Activated CD4-positive, alpha-beta T cell treated with anti-CD3 and anti-CD28 coated beads for 1 hour (primary cell): ENCODE measurements at regions not wholly inside any gene's neighbourhood (a gene's known extent, or its start where the extent isn't known, plus 50 kb on each side); places are given as distances from the start of the nearest gene placed in this dataset.

Experiments used
- DNase-seq: peaks from one replicate; pipeline ENCODE4 v3.0.0-alpha.2; 2020

DNA sequence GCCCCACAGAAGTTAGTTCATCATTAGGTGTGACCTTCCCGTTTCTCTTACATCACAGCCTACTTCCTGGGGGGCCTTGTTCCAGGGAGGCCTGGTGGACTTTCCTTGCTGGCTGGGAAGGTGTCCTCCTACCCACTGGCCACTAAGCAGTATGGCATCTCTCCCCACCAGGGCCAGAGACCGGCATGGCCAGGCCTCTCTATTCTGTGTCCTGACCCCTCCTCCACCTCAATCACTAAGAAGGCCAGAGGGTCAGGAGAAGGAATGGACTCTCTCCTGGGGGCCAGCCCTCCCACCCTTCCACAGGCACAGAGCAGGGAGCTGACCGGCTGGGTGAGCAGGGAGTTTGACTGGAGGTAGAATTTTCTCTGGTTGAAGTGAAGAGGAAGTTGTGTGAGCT lies 81.9 kb downstream of the PJA1 start:
- no peak for DNase-seq

DNA sequence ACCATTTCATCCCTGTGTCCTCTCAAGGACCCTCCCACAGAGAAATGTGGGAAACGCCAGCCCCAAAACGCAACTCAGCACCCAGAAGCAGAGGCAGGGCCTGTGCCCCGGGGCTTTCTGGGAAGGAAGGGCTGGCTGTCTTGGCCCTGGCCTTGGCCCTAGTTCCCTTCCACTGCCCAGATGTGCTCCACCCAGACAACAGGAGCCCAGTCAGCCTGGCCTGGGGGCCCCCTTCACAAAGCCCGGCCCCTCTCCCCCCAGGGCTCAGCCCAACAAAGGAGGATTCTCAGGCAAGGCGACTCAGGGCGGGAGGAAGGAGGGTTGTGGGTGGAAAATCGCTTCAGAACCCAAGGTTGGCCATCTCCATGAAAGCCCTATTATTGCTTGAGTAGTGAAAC lies 82.5 kb downstream of the PJA1 start:
- DNase-seq = no peak

DNA sequence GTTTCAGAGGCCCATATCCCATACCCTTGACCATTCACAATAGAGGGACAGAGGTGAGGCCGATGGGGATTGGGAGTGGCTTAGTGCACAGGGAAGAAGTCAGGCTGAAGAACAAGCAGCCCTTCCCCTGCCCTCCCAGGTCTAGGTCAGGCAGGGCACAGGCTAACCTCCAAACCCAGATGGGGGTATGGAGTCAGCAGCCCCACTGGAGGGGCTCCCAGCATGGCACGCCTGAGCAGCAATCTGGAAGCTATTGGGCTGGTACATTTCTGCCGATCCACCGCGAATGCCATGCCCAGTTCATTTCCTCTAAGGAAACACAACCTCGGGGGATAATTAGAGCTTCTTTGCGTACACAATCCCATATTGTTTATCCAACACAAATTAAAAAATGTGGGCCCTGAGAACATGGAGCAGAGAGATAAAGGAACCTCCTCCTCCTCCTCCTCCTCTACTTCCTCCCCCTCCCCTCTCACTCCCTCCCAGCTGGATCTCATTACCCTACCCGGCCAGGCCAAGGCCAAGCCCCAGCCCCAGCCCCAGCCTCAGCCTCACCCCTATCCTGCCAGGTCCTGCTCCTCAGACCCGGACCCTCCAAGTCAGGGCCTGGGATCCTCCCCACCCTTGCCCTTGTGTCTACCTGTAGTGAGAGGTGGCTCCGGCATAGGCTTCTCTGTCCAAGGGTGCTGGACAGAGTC lies 83.0 kb downstream of the PJA1 start:
- DNase-seq = no peak

DNA sequence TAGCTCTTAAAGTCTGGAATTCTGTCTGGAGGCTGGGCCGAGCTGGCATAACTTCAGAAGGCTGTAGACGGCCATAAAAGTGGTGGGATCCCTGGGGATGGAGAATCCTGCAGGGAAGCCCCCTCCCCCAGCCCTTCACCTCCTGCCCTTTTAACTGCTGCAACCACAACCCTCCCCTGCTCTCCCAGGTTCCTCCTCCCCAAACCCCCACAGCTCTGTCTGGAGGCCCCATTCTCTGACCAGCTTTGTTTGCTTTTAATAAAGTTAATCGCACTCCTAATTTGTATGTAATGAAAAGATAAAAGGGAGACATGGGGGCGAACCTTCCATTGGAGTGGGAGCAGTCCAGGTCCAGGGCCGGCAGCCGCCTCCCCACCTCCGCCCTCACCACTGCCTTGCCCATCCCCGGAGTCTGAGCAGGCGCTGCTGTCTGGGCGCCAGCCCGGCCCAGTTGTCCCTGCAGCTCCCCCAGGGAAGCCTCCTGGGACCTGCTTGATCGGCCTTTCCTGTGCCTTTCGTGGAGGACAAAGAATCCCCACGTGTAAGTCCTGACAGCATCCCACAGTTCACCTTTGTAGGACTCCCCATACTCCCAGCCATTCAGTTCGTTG lies 84.3 kb downstream of the PJA1 start:
- no peak for DNase-seq

DNA sequence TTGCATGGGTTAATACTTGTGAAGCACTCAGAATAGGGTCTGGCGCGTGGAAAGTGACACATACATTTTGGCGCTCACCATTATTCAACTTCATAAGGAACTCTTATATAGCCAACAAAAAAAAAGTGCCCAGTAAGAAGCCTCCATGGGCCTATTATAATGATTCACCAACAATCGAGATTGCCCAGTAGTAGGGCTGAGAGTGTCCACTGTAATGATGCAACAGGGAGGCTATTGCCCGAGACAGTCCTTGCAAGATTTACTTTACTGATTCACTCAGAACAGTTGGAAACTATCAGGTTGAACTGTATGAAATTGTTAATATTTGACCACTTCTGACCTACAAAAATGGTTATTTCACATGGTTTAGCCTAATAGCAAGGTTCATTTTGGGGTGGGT lies 86.0 kb downstream of the PJA1 start:
- DNase-seq = no peak

DNA sequence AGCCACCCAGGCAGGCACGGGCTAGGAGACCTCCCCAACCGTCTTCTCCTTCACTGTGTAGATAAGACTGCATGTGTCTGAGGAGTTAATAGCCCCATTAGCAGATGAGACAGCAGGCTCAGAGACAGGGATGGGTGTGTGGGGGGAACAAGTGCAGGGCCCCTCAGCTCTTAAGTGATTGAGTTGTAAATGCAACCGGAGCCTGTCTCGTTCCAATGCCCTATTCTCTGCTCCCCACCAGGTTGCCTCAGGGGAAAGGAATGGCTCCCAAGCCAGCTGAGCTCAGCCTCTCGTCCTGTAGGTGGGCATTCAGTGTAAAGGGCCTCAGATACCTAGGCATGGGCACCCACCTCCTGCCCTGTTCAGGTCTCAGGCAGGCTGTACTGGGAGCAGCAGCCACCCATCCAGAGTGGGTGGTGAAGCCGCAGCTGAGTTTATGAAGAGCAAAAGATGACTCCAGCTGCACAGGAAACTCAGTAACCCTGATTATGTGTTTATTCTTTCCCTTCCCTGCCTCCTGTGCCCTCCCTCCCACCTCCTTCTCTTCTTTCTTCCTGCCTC lies 87.3 kb downstream of the PJA1 start:
- DNase-seq = no peak

DNA sequence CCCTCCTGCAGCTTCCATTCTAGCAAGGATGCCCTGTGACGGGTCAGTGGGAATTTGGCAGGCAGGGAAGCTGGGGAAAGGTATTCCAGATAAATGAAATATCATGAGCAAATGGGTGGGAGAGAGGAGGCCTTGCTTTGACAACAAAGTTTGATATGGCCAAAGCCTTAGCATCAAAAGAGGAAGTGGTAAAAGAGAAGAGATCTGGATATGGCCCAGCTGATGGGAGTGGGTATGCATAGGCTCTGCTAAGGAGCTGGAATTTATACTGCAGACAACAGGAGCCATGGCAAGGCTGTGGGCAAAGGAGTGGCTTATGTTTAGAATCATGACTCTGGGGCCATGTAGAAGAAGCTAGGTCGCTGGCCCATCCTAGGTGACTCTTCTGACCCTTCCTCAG lies 89.2 kb downstream of the PJA1 start:
- no peak for DNase-seq

DNA sequence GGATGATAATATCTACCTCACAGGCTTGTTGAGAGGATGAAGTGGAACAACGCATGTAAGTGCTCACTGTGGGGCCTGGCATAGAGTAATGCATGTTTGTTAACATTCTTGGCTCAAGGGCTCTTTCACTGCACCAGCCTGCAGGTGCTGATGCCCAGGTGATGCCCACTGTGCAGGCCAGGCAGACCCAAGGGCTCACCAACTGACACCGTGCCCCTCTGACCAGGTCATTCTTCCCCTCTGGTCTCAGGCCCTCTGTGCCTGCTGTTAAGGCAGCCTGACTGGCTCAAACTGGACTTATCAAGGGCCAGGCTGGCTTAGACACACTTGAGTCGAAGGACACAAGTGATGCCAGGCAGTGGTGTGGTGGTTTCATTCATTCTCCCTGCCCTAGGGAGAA lies 90.5 kb downstream of the PJA1 start:
- DNase-seq = no peak

DNA sequence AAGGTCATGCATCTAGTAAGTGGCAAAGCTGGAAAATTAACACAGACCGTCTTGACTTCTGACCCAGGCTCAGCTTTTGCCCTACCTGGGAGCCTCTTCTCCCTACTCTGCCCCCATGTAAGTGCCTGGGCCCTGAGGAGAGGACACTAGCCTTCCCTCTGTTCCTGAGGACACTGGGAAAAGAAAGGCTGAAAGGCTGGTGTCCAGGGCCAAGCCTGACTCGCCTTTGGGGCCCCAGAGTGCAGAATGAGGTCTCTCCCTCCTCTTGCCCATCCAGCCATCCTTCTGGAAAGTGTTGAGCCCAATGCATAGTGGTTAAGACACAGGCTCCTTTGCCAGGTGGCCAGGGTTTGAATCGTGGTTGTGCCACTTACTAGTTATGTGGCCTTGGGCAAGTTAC lies 91.5 kb downstream of the PJA1 start:
- no peak for DNase-seq

DNA sequence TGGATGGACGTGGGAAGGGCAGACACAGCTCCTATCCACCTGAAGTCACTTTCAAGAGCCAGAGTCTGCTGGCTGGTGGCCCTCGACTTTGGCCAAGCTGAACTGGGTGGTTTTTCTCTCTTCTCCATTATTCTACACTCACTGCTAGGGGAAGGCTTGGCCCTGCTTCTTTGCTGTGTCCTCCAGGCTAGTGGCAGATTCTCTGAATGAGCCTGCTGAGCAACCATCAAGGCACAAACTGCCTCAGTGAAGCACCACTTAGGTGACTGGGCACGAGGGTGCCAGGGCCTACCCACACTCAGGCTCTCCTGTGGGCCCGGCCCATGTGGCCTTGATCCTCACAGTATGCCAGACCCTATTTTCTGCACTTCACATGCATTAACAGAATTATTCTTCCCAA lies 92.0 kb downstream of the PJA1 start:
- DNase-seq = no peak

DNA sequence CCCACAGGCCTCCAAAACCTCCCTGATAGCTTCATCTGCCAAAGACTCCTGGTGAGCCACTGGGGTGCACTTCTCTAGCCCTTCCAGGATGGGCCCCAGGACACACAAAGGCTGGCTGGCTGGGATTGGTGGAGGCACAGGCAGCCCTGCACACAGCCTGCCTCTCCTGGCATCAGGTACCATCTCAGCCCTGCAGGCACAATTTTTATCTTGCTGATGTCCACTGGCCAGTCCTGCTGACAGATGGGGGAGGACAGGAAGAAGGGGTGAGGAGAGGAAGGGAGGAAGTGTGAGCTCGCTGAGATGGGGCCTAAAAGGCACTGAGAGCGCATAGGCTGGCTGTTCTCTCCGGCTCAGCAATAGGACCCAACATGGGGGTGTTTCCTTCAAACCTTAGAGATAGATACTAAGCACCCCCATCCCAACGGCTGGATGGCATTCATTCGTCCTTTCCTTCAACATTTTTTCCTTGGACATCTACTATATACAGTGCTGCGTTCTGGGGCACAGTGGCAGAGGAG lies 92.7 kb downstream of the PJA1 start:
- DNase-seq = no peak

DNA sequence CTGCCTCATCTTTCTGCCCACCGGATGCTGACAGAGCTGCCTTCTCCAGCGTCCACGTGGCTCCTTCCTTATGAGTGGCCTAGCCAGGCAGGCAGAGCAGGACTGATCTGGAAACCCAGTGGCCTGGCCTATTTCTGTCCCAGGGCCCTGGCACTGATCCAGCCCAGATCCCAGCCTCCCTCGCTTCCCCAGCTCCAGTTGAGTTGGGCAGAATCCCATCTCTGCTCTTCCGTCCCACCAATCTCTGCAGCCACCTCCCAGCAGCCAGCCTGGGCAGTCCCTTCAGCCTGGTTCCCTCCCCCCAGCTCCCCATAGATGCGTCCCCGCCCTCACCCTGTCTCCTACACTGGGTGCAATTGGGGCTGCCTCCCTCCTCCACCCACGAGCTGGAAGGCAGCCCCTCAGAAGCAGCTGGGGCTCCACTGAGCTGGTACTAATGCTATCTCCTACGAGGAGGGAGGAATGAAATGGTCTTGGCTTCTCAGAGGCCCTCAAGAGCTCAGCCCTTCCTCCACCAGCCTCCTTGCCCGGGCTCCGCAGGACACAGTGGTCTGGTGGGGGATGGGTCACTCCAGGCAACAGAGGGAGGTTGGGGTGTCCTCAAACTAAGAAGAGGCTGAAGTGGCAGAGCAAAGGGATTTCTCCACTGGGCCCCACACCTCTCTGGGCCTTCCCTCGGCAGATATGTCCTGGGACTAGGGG lies 94.2 kb downstream of the PJA1 start:
- DNase-seq = no peak

DNA sequence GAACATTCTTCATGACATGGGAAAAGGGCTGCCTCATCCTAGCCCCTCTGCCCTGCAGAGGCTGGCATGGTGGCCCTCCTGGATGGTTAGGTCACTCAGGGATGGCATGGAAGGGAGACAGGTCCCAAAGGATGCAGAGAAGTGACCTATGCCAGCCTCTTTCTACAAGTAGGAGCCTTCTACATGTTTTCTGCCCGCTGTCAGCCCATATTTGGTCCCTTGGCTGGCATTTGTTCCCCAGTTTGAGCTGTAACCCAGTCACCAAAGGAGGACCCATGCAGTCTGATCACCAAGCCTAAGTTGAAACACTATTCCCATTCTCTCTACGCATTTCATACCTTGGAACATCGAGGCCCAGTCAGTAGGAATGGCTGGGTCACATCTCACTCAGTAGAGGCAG lies 95.4 kb downstream of the PJA1 start:
- DNase-seq = no peak

DNA sequence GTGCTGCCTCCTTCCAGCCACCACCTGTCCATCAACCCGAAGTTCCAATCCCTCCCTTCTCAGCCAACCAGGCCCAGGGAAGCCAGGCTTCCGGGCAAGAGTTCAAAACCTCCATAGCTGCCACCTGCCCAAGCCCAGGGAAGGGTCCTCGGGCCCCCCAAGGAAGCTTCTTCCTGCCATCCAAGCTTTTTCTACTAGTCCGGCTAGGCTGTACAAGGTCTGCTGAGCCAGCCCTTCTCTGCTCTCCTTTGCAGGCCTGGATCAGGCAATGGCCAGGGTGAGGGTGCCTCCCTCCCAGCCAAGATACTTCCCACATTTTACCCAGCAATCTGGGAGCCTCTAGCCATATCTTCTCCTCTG lies 96.2 kb downstream of the PJA1 start:
- DNase-seq = no peak

DNA sequence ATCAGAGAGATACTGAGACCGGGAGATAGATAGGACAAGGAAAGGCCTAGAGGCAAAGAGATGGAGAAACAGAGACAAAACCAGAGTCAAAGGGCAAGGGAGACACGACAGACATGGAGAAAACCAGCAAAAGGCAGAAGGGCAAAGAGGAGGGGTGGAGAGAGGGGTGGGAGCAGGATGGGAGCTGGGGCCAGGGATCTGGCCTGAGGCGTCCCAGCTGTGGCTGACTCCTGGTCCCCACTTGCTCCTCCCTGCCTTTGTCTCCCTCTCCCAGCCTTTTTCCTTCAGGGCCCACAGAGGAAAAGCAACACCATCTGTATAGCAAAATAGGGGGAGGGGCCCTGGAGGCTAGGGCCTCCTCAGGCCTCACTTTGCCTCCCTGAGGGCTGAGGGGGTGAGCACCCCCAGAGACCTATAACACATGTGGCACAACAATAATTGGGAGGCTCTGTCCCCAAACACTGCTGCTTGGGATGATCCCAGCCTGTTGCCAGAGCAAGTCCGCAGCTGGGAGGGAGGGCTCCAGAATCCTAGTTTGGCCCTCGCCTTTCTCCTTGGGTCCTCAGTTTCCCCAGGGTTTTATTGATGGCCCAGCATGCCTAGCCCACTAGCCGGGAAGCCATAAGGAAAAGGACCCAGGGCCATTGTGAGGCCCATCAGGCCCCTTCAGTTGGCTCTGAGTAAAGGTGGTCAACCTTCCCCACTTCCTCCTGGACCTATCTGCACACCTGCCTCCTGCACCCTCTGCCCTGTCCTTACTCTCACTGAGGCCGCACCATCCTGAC lies 96.8 kb downstream of the PJA1 start:
- no peak for DNase-seq

DNA sequence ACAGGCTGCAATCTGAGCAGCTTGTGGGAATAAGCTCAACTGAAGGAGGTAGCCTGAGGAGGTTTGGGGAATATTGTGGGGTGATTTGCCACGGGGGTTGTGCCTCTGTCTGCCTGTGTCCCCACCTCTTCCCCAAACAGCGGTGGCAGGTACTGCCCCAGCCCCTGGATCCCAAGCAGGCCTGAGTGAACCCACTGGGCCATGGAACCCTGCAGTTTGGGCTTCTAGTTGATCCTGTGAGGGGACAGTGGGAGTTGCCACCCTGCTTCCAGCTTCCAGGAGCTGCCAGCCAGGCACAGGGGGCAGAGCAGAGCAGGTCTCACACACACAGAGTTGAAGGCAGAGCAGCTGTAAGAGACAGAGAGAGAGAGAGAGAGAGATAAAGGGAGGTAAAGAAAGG lies 97.4 kb downstream of the PJA1 start:
- DNase-seq = no peak

DNA sequence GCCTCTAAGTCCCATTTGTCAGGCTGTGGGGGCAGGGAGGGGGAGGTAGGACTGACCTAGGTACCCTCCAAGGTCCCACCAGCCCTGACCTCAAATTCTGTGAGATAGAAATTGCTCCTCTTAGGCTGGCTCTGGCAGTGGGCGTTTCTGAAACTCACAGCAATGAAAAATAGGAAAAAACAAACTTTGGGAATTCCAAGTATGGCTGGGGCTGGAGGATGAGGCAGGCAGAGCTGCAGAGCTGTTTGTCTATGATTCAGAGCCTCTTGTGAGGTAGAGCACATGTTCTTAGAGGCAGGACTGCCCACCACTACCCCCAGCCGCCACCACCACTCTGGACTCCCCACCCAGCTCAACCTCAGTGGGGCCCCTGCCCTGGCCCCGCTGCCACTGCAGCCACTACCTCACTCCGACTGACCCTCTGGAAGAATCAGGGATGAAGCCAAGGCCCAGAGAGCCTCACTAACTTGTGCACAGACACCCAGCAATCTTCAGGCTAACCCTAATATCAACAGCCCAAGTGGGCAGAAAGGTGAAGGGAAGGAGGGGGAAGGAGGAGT lies 98.2 kb downstream of the PJA1 start:
- no peak for DNase-seq

DNA sequence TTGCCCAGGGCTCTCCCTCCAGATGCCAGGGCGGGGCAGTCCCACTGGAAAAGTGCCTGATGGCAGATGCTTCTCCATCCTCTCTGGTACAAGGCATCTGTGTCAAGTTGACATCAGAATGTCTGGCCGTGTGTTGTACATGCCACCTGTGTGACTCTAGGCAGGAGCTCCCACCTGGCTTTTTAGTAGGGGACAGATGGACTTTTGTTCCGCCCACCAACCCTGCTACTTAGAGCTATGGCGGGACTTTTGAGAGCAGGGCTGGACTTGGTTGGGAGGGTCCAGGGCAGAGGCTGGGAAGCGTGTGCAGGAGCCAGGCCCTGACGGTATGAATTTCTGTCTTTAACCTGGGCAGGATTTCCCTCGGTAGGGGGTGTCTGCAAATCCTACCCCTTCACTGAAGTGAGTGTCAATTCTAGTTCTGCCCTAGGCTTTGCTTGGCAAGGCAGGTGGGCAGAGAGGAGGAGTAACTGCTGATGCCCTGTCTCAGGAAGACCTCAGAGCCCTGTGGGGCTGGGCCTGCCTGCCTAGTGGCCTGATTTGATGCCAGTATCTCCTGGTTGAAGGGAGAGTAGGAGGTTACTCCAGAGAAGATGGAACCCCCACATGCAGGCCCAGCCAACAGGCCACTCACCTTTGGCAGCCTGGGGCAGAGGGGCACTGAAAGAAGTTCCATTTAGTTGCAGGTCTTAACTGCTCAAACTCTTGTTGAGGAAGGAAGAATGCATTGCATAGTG lies 99.1 kb downstream of the PJA1 start:
- no peak for DNase-seq

DNA sequence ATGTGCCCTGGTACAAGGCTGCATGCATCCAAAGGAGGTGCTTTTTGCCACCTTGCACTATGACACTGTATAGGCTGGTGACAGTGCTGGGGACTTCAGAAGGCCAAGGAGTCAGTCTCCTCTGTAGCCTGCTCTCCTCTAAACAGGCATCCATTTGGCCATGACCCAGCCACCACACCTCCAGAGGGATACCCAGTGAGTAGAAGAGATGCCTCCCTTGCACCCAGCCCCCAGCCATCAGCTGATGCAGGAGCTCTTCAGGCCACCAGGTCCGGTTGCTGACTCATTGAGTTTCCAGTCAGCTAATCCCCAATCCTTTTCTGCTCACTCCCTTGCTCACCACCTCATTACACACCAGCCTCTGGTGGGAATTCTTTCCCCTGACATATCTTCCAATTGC lies 99.8 kb downstream of the PJA1 start:
- no peak for DNase-seq

DNA sequence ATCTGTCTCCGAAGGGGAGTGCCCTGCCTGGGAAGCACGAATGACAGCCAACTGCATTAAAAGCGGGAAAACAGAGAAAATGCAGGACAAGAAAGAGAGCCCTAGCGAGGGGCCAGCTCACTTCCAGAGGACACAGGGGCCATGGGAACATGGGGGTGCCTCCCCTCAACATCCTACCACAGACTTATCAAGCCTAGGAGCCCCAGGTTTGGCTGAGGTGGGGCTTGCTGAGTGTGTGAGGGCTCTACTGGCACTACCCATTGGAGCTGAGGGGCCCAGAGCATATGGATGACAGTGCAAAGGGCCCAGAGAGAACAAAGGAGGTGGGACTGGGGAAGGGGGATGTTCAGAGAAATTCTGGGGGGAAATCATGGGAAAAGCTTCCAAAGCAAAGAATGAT lies 101.8 kb downstream of the PJA1 start:
- DNase-seq = no peak

DNA sequence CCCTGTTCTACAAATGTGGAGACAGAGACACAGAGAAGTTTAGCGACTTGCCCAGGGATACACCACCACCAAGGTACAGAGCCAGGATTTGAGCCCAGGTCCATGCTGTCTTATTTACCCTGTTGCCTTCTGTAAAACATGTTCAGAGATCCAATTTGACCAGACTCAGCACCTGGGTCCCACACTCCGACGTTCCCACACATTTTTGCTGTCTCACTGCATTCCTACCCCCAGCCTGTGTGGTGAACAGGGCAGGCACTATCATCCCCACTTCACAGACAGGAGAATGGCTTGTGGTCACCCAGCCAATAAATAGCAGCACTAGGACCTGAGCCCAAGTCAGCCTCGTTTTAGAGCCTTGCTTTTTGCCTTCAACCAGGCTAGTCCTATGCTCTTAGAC lies 102.8 kb downstream of the PJA1 start:
- DNase-seq = no peak
